K562 (cell line): ENCODE measurements at regions not wholly inside any gene's neighbourhood (a gene's known extent, or its start where the extent isn't known, plus 50 kb on each side); places are given as distances from the start of the nearest gene placed in this dataset.

Experiments
- ATAC-seq: fragments of 200-7000 bp; cut with Tn5 transposase; 3 replicates; pipeline ENCODE4 v1.9.1; 2020; ENCODE audit warnings: moderate library complexity
- BruUV-seq: library from RNA; stranded (reverse); fragments of 400-500 nt; replicated peaks from 2 replicates; lab custom pipeline; 2021; lab: Mats Ljungman, UMichigan
- CTCF ChIA-PET: fragments of 300-600 bp; formaldehyde crosslinking; extraction: SDS; loops from one replicate; lab custom pipeline; 2021; ENCODE audit warnings: low intra/inter-chr PET ratio; lab: Yijun Ruan, JAX
- POLR2A ChIA-PET: fragments of 300-600, 350-650 bp; sonication (Branson Sonifier 250); formaldehyde crosslinking; extraction: SDS; loops from one replicate; lab custom pipeline; 2021; ENCODE audit warnings: antibody characterized with exemption, inconsistent platforms; lab: Yijun Ruan, JAX
- DNase-seq, 4 experiments: peaks; one replicate each; pipeline versions ENCODE4 v3.0.0 to v3.0.0-alpha.2; 2011 to 2018; ENCODE audit warnings: low spot score in 3 of 4, mixed read lengths in 3 of 4; ENCODE audit errors: extremely low read depth in 1 of 4
- FAIRE-seq: peaks from 2 replicates; lab custom pipeline; 2011; peaks lifted over from hg19 to GRCh38; lab: Jason Lieb, UNC
- H2AFZ ChIP-seq: 2 replicates; pipeline ENCODE4 v1.6.0; 2011; ENCODE audit warnings: low read depth, low read length, control low read depth, inconsistent platforms
- H3K27ac ChIP-seq: fragments of 200-600 bp; 3 replicates; pipeline ENCODE4 v1.8.0; 2011; ENCODE audit warnings: low read depth, mild to moderate bottlenecking, control low read depth, inconsistent platforms, low read length, moderate library complexity, mixed read lengths; ENCODE audit errors: extremely low read depth
- H3K27me3 ChIP-seq, 2 experiments: fragments of 300-600 bp in 1 of 2; 2 replicates in 1 of 2; 3 replicates in 1 of 2; pipeline versions ENCODE4 v1.6.0 to v1.8.0; 2011; ENCODE audit warnings: inconsistent platforms in 2 of 2, low read length in 2 of 2, mild to moderate bottlenecking in 1 of 2, mixed read lengths in 1 of 2, moderate library complexity in 1 of 2; ENCODE audit not compliant: control insufficient read depth in 2 of 2, insufficient read depth in 2 of 2
- H3K36me3 ChIP-seq: fragments of 300-600 bp; 3 replicates; pipeline ENCODE4 v1.8.0; 2011; ENCODE audit warnings: mild to moderate bottlenecking, low read length, inconsistent platforms; ENCODE audit not compliant: control insufficient read depth, insufficient read depth
- H3K4me1 ChIP-seq, 2 experiments: fragments of 200-600 bp in 1 of 2; replicated peaks in 1 of 2; 2 replicates in 1 of 2; 3 replicates in 1 of 2; pipeline versions ENCODE4 v1.5.1 to v1.8.0; 2011; ENCODE audit warnings: inconsistent platforms in 2 of 2, low read length in 2 of 2, mild to moderate bottlenecking in 1 of 2, mixed read lengths in 1 of 2, moderate library complexity in 1 of 2; ENCODE audit not compliant: control insufficient read depth in 2 of 2, insufficient read depth in 2 of 2
- H3K4me2 ChIP-seq: 2 replicates; pipeline ENCODE4 v1.6.1; 2011; ENCODE audit warnings: low read length, control low read depth, inconsistent platforms, mixed read lengths; ENCODE audit not compliant: insufficient read depth
- H3K4me3 ChIP-seq: fragments of 200-600 bp; sonication (generic), shearing (Covaris generic); 2 replicates; pipeline ENCODE4 v1.5.1; 2016; ENCODE audit warnings: control low read depth, inconsistent platforms
- H3K79me2 ChIP-seq: fragments of 200-600 bp; 3 replicates; pipeline ENCODE4 v1.8.0; 2011; ENCODE audit warnings: low read length, inconsistent platforms; ENCODE audit not compliant: control insufficient read depth, insufficient read depth
- H3K9ac ChIP-seq, 2 experiments: 2 replicates each; pipeline versions ENCODE4 v1.6.0 to v1.6.1; 2011; ENCODE audit warnings: low read depth in 2 of 2, low read length in 2 of 2, control low read depth in 1 of 2, inconsistent platforms in 1 of 2, mild to moderate bottlenecking in 1 of 2, mixed read lengths in 1 of 2; ENCODE audit not compliant: insufficient read depth in 1 of 2
- H3K9me1 ChIP-seq: one replicate; pipeline ENCODE4 v1.6.0; 2011; ENCODE audit warnings: inconsistent platforms, mild to moderate bottlenecking, low read length, moderate library complexity; ENCODE audit not compliant: control insufficient read depth, insufficient read depth
- H3K9me3 ChIP-seq: replicated peaks from 2 replicates; pipeline ENCODE4 v1.5.1; 2011; ENCODE audit warnings: low read depth, low read length, inconsistent platforms; ENCODE audit not compliant: control insufficient read depth, insufficient read depth
- H4K20me1 ChIP-seq: replicated peaks from 2 replicates; pipeline ENCODE4 v1.6.1; 2011; ENCODE audit warnings: low read length, inconsistent platforms, mixed read lengths; ENCODE audit not compliant: control insufficient read depth, insufficient read depth
- BRD4 ChIP-seq: fragments of 200-600 bp; sonication (generic); IDR thresholded peaks from 2 replicates; pipeline ENCODE4 v1.6.1; 2017; ENCODE audit warnings: inconsistent platforms
- ERF ChIP-seq: fragments of 450-650 bp; formaldehyde crosslinking; IDR thresholded peaks from 2 replicates; pipeline ENCODE4 v1.4.0; 2020; ENCODE audit warnings: mild to moderate bottlenecking, mixed read lengths
- ILF3 ChIP-seq: fragments of 450-650 bp; IDR thresholded peaks from 2 replicates; pipeline ENCODE4 v1.6.1; 2018; ENCODE audit warnings: antibody characterized with exemption, mild to moderate bottlenecking, moderate library complexity, borderline replicate concordance
- KAT2B ChIP-seq: IDR thresholded peaks from one replicate; pipeline ENCODE4 v1.6.1; 2012; ENCODE audit warnings: low read depth, mild to moderate bottlenecking, control low read depth, inconsistent platforms, low read length, moderate library complexity
- KLF6 ChIP-seq: fragments of 250-450 bp; sonication (Bioruptor Pico); IDR thresholded peaks from 2 replicates; pipeline ENCODE4 v1.4.0; 2020; ENCODE audit warnings: mild to moderate bottlenecking, moderate library complexity, borderline replicate concordance
- PHB2 ChIP-seq: fragments of 450-650 bp; IDR thresholded peaks from 2 replicates; pipeline ENCODE4 v1.6.1; 2017; ENCODE audit warnings: low read depth
- RBM39 ChIP-seq: fragments of 200-400 bp; formaldehyde crosslinking; optimal IDR thresholded peaks from 2 replicates; pipeline ENCODE3; 2018; ENCODE audit warnings: low read depth, low read length
- TARDBP ChIP-seq: fragments of 450-650 bp; IDR thresholded peaks from 2 replicates; pipeline ENCODE4 v1.6.1; 2016
- ZNF3 ChIP-seq: fragments of 250-450 bp; sonication (Bioruptor Pico); IDR thresholded peaks from 2 replicates; pipeline ENCODE4 v1.5.0; 2021; ENCODE audit warnings: mild to moderate bottlenecking, moderate library complexity
- WGBS: fragments of 100-300 bp; shearing (Covaris generic); methylation state at CpG from one replicate; pipeline ENCODE4 v1.1.6; 2016; ENCODE audit warnings: low coverage, mixed read lengths; ENCODE audit not compliant: insufficient coverage; ENCODE audit errors: missing lambda C conversion rate; 5-methylcytosine and 5-hydroxymethylcytosine counted together
- in situ Hi-C: fragments of 300-500 bp; cut with MboI; formaldehyde crosslinking; loops from 4 replicates; pipeline ENCODE4 v1.15.0; 2018; ENCODE audit warnings: inconsistent platforms, mixed read lengths
- intact Hi-C: fragments of 100-400 bp; cut with micrococcal nuclease; formaldehyde crosslinking; loops from 2 replicates; pipeline ENCODE4 v1.14.2; 2022
- TF ChIP-seq, protein P1 (sequence below): fragments of 250-450 bp; sonication (Bioruptor Pico); IDR thresholded peaks from 2 replicates; pipeline ENCODE4 v1.4.0; 2020; ENCODE audit warnings: mild to moderate bottlenecking, moderate library complexity
- TF ChIP-seq, protein P2 (sequence below), 2 experiments: fragments of 450-650 bp in 1 of 2; sonication (generic) in 1 of 2; formaldehyde crosslinking in 1 of 2; IDR thresholded peaks in 1 of 2; conservative IDR thresholded peaks in 1 of 2; 2 replicates each; pipeline versions ENCODE4 v1.6.1 to v1.8.1; 2016 to 2023; ENCODE audit warnings: mild to moderate bottlenecking in 2 of 2, moderate library complexity in 2 of 2, inconsistent platforms in 1 of 2, missing genetic modification reagents in 1 of 2

DNA sequence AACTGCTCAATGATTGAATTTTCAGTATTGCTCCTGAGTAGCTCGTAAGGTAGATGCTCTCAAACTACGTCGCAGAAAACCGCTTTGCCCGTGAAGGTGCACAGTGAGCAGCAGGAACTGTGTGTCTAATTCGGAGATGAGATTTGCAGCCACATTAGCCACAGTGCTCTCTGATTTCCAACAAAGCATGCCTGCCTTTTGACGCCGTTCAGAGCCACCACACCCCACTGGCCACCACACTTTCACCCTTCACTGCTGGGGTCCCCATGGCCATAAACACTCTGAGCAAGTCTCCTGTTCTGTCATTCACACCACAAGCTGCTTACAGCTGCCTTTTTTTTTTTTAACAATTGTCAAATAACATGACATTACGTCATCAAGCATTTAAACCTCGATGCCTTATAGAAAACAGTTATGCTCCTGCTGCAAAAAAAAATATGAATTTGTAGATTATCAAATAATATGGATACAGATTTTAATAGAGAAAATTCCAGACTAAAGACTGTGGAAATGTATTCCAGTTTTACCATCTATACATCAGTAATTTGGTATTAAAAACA, 578.8 kb upstream of the PFKP start:
- 0% methylated on average over 10 of the region's 10 CpGs for WGBS
- H3K79me2 ChIP-seq, result no peaks in the 10 kb centered on the region
- no TSS peak for BruUV-seq

DNA sequence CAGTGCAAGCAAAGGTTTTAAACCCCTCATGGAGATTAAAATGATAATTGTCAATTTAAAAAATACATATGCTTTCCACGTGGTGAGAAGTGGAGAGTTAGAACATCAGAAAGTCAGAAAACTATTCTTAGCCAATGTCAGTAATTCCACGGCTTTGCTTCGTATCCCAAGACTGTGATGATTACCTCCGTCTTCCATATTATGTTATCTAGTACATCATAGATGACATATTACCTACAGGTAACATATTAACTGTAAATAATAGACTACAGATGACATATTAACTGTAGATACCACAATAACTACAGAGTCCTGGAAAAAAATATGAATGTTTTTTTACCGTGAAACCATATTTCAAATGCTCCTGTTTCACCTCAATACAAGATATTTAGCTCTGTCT, 579.4 kb upstream of the PFKP start:
- no peak overlapping the region for H2AFZ ChIP-seq
- H4K20me1 ChIP-seq, result no peaks in the 10 kb centered on the region
- H3K4me3 ChIP-seq, result no peak overlapping the region
- no peaks in the 10 kb centered on the region for H3K4me1 ChIP-seq
- H3K27ac ChIP-seq, result no peak overlapping the region
- H3K4me2 ChIP-seq, result no peak overlapping the region
- intact Hi-C loops (no loop called here), in situ Hi-C loops (no loop called here)
- BruUV-seq, result no TSS peak
- FAIRE-seq (no peak), ATAC-seq (no peak), DNase-seq (no peak)
- no peaks in the 10 kb centered on the region for H3K9me3 ChIP-seq
- H3K36me3 ChIP-seq, result no peaks in the 10 kb centered on the region
- H3K9me1 ChIP-seq, result no peaks in the 10 kb centered on the region
- no peak overlapping the region for H3K9ac ChIP-seq
- WGBS, result 0% methylated on average over 5 of the region's 5 CpGs
- CTCF ChIA-PET, result no interaction called here
- H3K27me3 ChIP-seq, result peaks cover 0 to 3% of the 10 kb centered on the region in 2 experiments; a peak in 2 of 5 replicates
- TF ChIP-seq, protein P1, sequence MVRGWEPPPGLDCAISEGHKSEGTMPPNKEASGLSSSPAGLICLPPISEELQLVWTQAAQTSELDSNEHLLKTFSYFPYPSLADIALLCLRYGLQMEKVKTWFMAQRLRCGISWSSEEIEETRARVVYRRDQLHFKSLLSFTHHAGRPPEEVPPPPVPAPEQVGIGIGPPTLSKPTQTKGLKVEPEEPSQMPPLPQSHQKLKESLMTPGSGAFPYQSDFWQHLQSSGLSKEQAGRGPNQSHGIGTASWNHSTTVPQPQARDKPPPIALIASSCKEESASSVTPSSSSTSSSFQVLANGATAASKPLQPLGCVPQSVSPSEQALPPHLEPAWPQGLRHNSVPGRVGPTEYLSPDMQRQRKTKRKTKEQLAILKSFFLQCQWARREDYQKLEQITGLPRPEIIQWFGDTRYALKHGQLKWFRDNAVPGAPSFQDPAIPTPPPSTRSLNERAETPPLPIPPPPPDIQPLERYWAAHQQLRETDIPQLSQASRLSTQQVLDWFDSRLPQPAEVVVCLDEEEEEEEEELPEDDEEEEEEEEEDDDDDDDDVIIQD (CRISPR knock-in tag), result no peak
- TF ChIP-seq PHB2 (no peak), TARDBP (no peak), KLF6 (CRISPR knock-in tag) (no peak), BRD4 (no peak), ERF (CRISPR knock-in tag) (no peak), ZNF3 (CRISPR knock-in tag) (no peak), RBM39 (no peak), ILF3 (no peak)
- TF ChIP-seq, all 486 proteins: peak for 0
- H3K79me2 ChIP-seq, result no peaks in the 10 kb centered on the region
- POLR2A ChIA-PET, result no interaction called here

More for the DNA sequence above, 578.8 kb upstream of the PFKP start:
- ATAC-seq (no peak), FAIRE-seq (no peak), DNase-seq (no peak)
- intact Hi-C loops (no loop called here), in situ Hi-C loops (no loop called here)
- no peak for TF ChIP-seq KAT2B
- TF ChIP-seq, protein P2, sequence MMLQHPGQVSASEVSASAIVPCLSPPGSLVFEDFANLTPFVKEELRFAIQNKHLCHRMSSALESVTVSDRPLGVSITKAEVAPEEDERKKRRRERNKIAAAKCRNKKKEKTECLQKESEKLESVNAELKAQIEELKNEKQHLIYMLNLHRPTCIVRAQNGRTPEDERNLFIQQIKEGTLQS (IDR thresholded peaks at IDR 0.05), result peak; percentile 42; the same call in 1 of the 2 replicates
- TF ChIP-seq, protein P2 (CRISPR knock-in tag; conservative IDR thresholded peaks at IDR 0.05), result no peak
- no peaks in the 10 kb centered on the region for H3K4me1 ChIP-seq
- H3K9me3 ChIP-seq, result no peaks in the 10 kb centered on the region
- H3K9me1 ChIP-seq, result no peaks in the 10 kb centered on the region
- peaks cover 0 to 3% of the 10 kb centered on the region in 2 experiments; a peak in 2 of 5 replicates for H3K27me3 ChIP-seq
- no peak overlapping the region for H3K9ac ChIP-seq
- H3K4me3 ChIP-seq, result no peak overlapping the region
- H3K4me2 ChIP-seq, result no peak overlapping the region
- no peaks in the 10 kb centered on the region for H3K36me3 ChIP-seq
- H4K20me1 ChIP-seq, result no peaks in the 10 kb centered on the region
- ChIA-PET CTCF (no interaction called here), POLR2A (no interaction called here)
- H3K27ac ChIP-seq, result no peak overlapping the region
- H2AFZ ChIP-seq, result no peak overlapping the region
